ENCODE measurements at regions not wholly inside any gene's neighbourhood (a gene's known extent, or its start where the extent isn't known, plus 50 kb on each side); places are given as distances from the start of the nearest gene placed in this dataset.
"Not testable (repeated sequence)": the region's sequence is repeated elsewhere in the genome, so short reads cannot be mapped to it uniquely, and the experiment has no call there.

DNA sequence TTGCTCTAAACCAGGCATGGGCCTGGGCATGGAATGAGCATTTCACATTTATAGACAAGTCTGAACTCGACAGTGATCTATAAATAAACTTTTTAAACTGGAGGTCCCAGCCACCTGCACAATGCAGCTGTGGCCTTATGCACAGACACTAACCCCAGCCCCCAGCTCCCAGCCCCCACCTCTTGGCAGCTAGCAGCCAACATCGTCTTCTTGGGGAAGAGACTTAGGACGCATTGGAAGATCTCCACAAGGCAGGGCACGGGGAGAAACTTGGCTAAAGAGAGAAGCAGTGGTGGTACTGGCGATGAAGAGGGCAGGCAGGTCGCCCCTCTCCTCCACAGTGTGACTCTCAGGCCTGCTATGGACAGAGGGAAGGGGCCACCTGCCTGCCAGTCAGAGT, 213.2 kb downstream of the ANAPC1 start:
- no peaks in the 10 kb centered on the region for H3K27me3 ChIP-seq
- no peak for DNase-seq
- peak overlapping the region in 1 of 4 donors; percentile 13 for H3K27ac ChIP-seq
- no peaks in the 10 kb centered on the region for H3K9me3 ChIP-seq
- no peaks in the 10 kb centered on the region for H3K36me3 ChIP-seq
- H3K4me3 ChIP-seq = no peak overlapping the region
- TF ChIP-seq, protein P1, sequence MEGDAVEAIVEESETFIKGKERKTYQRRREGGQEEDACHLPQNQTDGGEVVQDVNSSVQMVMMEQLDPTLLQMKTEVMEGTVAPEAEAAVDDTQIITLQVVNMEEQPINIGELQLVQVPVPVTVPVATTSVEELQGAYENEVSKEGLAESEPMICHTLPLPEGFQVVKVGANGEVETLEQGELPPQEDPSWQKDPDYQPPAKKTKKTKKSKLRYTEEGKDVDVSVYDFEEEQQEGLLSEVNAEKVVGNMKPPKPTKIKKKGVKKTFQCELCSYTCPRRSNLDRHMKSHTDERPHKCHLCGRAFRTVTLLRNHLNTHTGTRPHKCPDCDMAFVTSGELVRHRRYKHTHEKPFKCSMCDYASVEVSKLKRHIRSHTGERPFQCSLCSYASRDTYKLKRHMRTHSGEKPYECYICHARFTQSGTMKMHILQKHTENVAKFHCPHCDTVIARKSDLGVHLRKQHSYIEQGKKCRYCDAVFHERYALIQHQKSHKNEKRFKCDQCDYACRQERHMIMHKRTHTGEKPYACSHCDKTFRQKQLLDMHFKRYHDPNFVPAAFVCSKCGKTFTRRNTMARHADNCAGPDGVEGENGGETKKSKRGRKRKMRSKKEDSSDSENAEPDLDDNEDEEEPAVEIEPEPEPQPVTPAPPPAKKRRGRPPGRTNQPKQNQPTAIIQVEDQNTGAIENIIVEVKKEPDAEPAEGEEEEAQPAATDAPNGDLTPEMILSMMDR (IDR thresholded peaks at IDR 0.05) = no peak
- TF ChIP-seq POLR2A (IDR thresholded peaks at IDR 0.05) = no peak
- no peaks in the 10 kb centered on the region for H3K4me1 ChIP-seq

DNA sequence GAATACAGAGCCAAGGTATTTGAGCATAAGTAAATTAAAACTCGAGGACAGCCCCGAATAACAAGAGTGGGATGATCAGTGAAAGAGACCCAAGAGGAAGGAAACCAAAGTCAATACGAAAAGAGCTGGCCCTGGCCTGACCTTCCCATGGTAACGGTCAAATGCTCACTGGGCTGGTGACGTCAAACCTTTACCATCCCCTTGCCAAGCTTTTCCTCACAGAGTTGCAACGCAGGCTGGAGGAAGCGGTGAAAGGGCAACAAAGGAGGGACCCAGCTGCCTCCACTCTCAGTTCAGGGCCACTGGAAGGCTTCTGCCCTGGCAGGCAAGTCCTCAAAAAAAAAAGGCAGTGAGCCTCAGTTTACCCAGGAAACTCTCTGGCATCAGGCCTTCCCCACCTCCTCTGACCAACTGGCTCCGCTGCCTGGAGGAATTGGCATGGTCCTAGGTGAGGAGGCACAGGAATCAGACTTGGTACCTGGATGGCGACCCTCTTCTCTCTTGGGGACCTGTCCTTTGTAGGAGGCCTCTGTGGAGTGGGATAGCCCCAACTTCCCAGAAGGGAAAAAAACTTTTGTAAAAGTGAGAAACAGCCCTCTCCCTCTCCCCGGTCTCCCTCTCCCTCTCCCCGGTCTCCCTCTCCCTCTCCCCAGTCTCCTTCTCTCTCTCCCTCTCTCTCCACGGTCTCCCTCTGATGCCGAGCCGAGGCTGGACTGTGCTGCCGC, 212.4 kb downstream of the ANAPC1 start:
- Histone ChIP-seq H3K27me3 (no peaks in the 10 kb centered on the region), H3K4me3 (no peak overlapping the region), H3K4me1 (no peaks in the 10 kb centered on the region), H3K36me3 (no peaks in the 10 kb centered on the region), H3K9me3 (no peaks in the 10 kb centered on the region), H3K27ac (peak overlapping the region in 1 of 4 donors; percentile 13)
- peak in 1 of 3 donors; percentile 65 for DNase-seq
- TF ChIP-seq, protein P1 (IDR thresholded peaks at IDR 0.05) = no peak
- TF ChIP-seq POLR2A (IDR thresholded peaks at IDR 0.05) = no peak

- not testable (repeated sequence) for H3K36me3 ChIP-seq, H3K4me3 ChIP-seq, DNase-seq, H3K4me1 ChIP-seq, H3K27ac ChIP-seq, H3K27me3 ChIP-seq, H3K9me3 ChIP-seq
These were observed 211.4 kb downstream of the ANAPC1 start for GRCh38 chr2:111672641-111673040.

DNA sequence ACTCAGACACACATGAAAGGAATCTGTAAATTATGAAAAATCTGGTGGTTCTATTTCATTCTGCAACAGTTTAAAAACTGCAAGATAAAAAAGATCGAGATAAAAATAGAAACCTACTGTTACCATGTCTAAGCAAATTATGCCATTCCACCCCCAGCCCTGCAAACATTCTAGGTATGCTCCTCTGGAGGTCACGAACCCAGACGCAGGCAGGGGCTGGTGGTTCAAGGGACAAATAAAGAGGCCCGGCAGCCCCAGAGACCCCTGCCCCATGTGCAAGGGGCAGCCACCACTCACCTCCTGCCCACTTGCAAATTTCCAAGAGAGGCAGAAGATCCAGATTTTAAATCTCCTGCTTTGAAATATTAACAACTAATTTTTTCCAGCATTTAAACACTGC, 210.5 kb downstream of the ANAPC1 start:
- Histone ChIP-seq H3K4me1 (no peaks in the 10 kb centered on the region), H3K4me3 (no peak overlapping the region), H3K9me3 (no peaks in the 10 kb centered on the region), H3K27ac (no peak overlapping the region), H3K27me3 (no peaks in the 10 kb centered on the region), H3K36me3 (no peaks in the 10 kb centered on the region)
- DNase-seq = no peak
- no peak for TF ChIP-seq POLR2A (IDR thresholded peaks at IDR 0.05)
- TF ChIP-seq, protein P1 (IDR thresholded peaks at IDR 0.05) = no peak

GRCh38 chr2:111675419-111676194, 208.4 kb downstream of the ANAPC1 start:
- Histone ChIP-seq H3K27ac (peak overlapping the region in 1 of 4 donors; percentile 46), H3K4me3 (no peak overlapping the region), H3K4me1 (no peaks in the 10 kb centered on the region), H3K36me3 (no peaks in the 10 kb centered on the region), H3K9me3 (no peaks in the 10 kb centered on the region), H3K27me3 (no peaks in the 10 kb centered on the region)
- TF ChIP-seq, protein P1 (IDR thresholded peaks at IDR 0.05) = no peak
- no peak for TF ChIP-seq POLR2A (IDR thresholded peaks at IDR 0.05)
- no peak for DNase-seq

DNA sequence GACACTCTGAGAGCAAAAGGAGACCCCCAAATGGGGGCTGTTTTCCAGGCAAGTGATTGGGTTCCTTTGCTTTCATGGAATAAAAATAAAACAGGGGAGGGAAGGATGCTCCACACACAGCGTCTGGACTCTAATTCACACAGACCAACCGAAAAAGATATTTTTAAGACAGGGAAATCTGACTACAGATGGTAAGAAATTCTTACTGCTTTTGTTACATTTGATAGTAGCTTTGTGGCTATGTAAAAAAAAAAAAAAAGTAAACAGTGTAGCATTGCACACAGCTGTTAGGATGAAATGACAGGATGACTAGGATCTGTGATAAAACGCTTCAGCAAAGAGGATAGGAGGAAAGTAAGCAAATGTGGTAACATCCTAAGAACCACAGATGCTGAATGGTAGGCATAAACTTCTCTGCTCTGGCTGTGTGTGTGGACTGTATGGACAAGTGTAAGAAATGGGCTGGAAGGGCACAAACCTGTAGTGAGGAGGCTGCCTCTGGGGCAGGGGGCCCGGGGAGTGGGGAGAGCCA, 207.6 kb downstream of the ANAPC1 start:
- Histone ChIP-seq H3K27ac (no peak overlapping the region), H3K4me3 (no peak overlapping the region), H3K36me3 (no peaks in the 10 kb centered on the region), H3K9me3 (no peaks in the 10 kb centered on the region), H3K27me3 (no peaks in the 10 kb centered on the region), H3K4me1 (no peaks in the 10 kb centered on the region)
- TF ChIP-seq, protein P1 (IDR thresholded peaks at IDR 0.05) = no peak
- no peak for DNase-seq

Data from Peyer's patch (tissue), 4 donors.